ENCODE measurements at regions not wholly inside any gene's neighbourhood (a gene's known extent, or its start where the extent isn't known, plus 50 kb on each side); places are given as distances from the start of the nearest gene placed in this dataset.
"Not testable (repeated sequence)": the region's sequence is repeated elsewhere in the genome, so short reads cannot be mapped to it uniquely, and the experiment has no call there.

GRCh38 chr2:15681089-15681885 is 89.6 kb downstream of the DDX1 start:
- DNase-seq = no peak

- no peak for DNase-seq
These were observed 90.7 kb downstream of the DDX1 start for GRCh38 chr2:15682354-15682753.

- DNase-seq = no peak
These were observed 92.7 kb downstream of the DDX1 start for GRCh38 chr2:15684161-15685039.

- no peak for DNase-seq
These were observed 93.5 kb downstream of the DDX1 start for GRCh38 chr2:15685143-15685542.

GRCh38 chr2:15686643-15687042 is 95.0 kb downstream of the DDX1 start:
- DNase-seq = no peak

- no peak for DNase-seq
These were observed 95.6 kb downstream of the DDX1 start for GRCh38 chr2:15687243-15687642.

GRCh38 chr2:15687720-15688119 is 96.1 kb downstream of the DDX1 start:
- DNase-seq = no peak

GRCh38 chr2:15688924-15689568 is 97.4 kb downstream of the DDX1 start:
- no peak for DNase-seq

- no peak for DNase-seq
These were observed 98.0 kb downstream of the DDX1 start for GRCh38 chr2:15689654-15690053.

- no peak for DNase-seq
These were observed 100.1 kb downstream of the DDX1 start for GRCh38 chr2:15691586-15692310.

GRCh38 chr2:15692551-15693377 is 101.1 kb downstream of the DDX1 start:
- no peak for DNase-seq

GRCh38 chr2:15693382-15693781 is 101.7 kb downstream of the DDX1 start:
- no peak for DNase-seq

GRCh38 chr2:15693926-15694588 is 102.4 kb downstream of the DDX1 start:
- DNase-seq = no peak

GRCh38 chr2:15694589-15694986 is 102.9 kb downstream of the DDX1 start:
- DNase-seq = no peak

GRCh38 chr2:15695582-15696330 is 104.1 kb downstream of the DDX1 start:
- no peak for DNase-seq

GRCh38 chr2:15696606-15697170 is 105.0 kb downstream of the DDX1 start:
- not testable (repeated sequence) for DNase-seq

GRCh38 chr2:15700131-15700530 is 108.5 kb downstream of the DDX1 start:
- DNase-seq = no peak

GRCh38 chr2:15700599-15701340 is 109.1 kb downstream of the DDX1 start:
- no peak for DNase-seq

- DNase-seq = no peak
These were observed 109.8 kb downstream of the DDX1 start for GRCh38 chr2:15701341-15701907.

Data from NCI-H82 (cell line).